Small intestine (tissue), 7 donors: ENCODE measurements at regions not wholly inside any gene's neighbourhood (a gene's known extent, or its start where the extent isn't known, plus 50 kb on each side); places are given as distances from the start of the nearest gene placed in this dataset.

Experiments
- DNase-seq, 2 donors: peaks; one replicate each; pipeline versions ENCODE4 v3.0.0 to v3.0.0-alpha.2; 2013
- FAIRE-seq: peaks from 2 replicates; lab custom pipeline; 2012; peaks lifted over from hg19 to GRCh38; lab: Jason Lieb, UNC
- H3K27ac ChIP-seq, 3 donors: one replicate each; pipeline ENCODE4 v1.5.1; 2013; ENCODE audit warnings: low read length in 2 of 3, mild to moderate bottlenecking in 2 of 3, control low read depth in 1 of 3, inconsistent platforms in 1 of 3, low read depth in 1 of 3, moderate library complexity in 1 of 3
- H3K27me3 ChIP-seq, 3 donors: one replicate each; pipeline ENCODE4 v1.6.1; 2013; ENCODE audit warnings: low read length in 3 of 3, inconsistent platforms in 1 of 3; ENCODE audit not compliant: control insufficient read depth in 3 of 3, insufficient read depth in 3 of 3
- H3K36me3 ChIP-seq, 3 donors: one replicate each; pipeline ENCODE4 v1.6.1; 2013; ENCODE audit warnings: low read length in 3 of 3, inconsistent platforms in 1 of 3, low read depth in 1 of 3, mild to moderate bottlenecking in 1 of 3, moderate library complexity in 1 of 3; ENCODE audit not compliant: control insufficient read depth in 3 of 3, insufficient read depth in 2 of 3
- H3K4me1 ChIP-seq, 3 donors: one replicate each; pipeline ENCODE4 v1.6.1; 2013; ENCODE audit warnings: low read length in 2 of 3, inconsistent platforms in 1 of 3, low read depth in 1 of 3, mild to moderate bottlenecking in 1 of 3, moderate library complexity in 1 of 3; ENCODE audit not compliant: control insufficient read depth in 3 of 3, insufficient read depth in 2 of 3
- H3K4me3 ChIP-seq, 3 donors: one replicate each; pipeline ENCODE4 v1.5.1; 2013; ENCODE audit warnings: low read length in 3 of 3, control low read depth in 1 of 3, inconsistent platforms in 1 of 3, low read depth in 1 of 3, mild to moderate bottlenecking in 1 of 3, moderate library complexity in 1 of 3
- H3K9me3 ChIP-seq, 2 donors: one replicate each; pipeline ENCODE4 v1.6.1; 2013; ENCODE audit warnings: low read depth in 1 of 2, low read length in 1 of 2; ENCODE audit not compliant: control insufficient read depth in 2 of 2, insufficient read depth in 1 of 2
- WGBS, 3 donors: extraction: QIAGEN DNeasy Blood & Tissue Kit; methylation state at CpG; one replicate each; pipeline ENCODE4 v1.1.7; 2013; 5-methylcytosine and 5-hydroxymethylcytosine counted together
- donor health status: healthy with polysubstance abuse.
- donor health status: control.
- donor health status: control.
- donor health status: Bipolar disorder and iron deficiency.
- donor health status: healthy.

DNA sequence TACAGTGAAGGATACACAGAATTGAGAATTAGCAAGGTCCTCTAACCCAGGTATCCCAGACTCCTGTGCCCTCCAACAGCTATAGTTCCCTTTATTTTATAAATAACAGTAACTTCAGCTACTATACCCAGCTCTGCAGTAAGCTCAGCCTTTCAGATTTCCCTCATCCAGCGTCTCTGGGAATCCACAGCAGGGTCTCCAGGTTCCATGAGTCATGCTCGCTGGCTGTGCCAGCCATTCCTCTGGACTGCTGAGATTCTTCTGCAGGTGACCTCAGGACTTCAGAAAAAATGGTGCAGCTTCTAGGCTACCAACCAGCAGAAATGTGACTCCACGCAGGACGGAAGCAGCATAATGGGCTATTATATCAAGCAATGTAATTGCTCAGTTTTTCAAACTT lies 419.3 kb downstream of the ZNF516 start:
- Histone ChIP-seq H3K27ac (no peak overlapping the region), H3K27me3 (no peaks in the 10 kb centered on the region), H3K4me3 (no peak overlapping the region), H3K36me3 (no peaks in the 10 kb centered on the region), H3K4me1 (no peaks in the 10 kb centered on the region), H3K9me3 (peaks cover 2% of the 10 kb centered on the region in 2 donors)
- WGBS, 3 donors = 86 to 89% (median 88%) methylated on average over 4 of the region's 4 CpGs
- DNase-seq (no peak), FAIRE-seq (no peak)

DNA sequence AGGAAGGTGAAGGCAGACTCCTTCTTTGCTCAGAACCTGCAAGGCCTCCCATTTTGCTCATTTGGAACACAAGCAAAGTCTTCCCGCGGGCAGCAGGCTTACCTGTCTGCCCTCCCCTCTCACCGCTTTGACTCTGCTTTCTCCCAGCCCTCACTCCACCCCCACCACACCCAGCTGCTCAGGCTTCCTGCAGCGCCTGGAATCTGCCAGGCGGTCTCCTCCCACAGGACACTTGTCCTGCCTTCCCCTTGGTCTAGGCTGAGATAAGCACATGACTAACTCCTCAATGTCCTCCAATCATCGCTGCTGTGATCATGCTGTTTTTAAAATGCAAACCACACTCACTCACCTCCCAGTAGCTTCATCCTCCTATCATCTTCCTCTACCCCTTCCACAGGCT lies 430.0 kb downstream of the ZNF516 start:
- H3K9me3 ChIP-seq = no peaks in the 10 kb centered on the region
- 20 to 29% (median 25%) methylated on average over 6 of the region's 6 CpGs for WGBS, 3 donors
- FAIRE-seq (no peak), DNase-seq (no peak)
- H3K4me1 ChIP-seq = no peaks in the 10 kb centered on the region
- H3K27me3 ChIP-seq = no peaks in the 10 kb centered on the region
- H3K27ac ChIP-seq = no peak overlapping the region
- H3K4me3 ChIP-seq = no peak overlapping the region
- H3K36me3 ChIP-seq = no peaks in the 10 kb centered on the region

DNA sequence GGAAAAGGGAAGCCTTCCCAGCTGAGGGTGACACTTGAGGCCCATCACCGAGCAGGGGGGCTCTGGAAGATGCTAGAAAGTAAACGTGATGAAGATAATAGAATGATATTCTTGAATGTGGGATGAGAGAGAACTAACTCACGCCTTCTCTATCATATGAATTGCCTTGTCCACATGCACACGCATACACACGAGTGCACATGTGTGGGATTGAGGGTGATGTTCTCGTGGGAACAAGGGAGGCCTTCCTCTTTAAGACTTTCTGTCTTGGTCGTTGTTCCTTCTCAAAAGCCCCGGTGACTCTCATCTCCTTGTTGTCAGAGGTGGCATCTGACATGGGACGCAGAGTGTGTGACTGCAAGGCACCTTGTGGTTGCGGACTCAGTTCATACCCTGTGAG lies 436.9 kb downstream of the ZNF516 start:
- DNase-seq = no peak
- Histone ChIP-seq H3K27me3 (no peaks in the 10 kb centered on the region), H3K4me3 (no peak overlapping the region), H3K36me3 (no peaks in the 10 kb centered on the region), H3K9me3 (no peaks in the 10 kb centered on the region), H3K27ac (no peak overlapping the region), H3K4me1 (no peaks in the 10 kb centered on the region)
- 66 to 76% (median 67%) methylated on average over 10 of the region's 10 CpGs for WGBS, 3 donors
- no peak for FAIRE-seq

DNA sequence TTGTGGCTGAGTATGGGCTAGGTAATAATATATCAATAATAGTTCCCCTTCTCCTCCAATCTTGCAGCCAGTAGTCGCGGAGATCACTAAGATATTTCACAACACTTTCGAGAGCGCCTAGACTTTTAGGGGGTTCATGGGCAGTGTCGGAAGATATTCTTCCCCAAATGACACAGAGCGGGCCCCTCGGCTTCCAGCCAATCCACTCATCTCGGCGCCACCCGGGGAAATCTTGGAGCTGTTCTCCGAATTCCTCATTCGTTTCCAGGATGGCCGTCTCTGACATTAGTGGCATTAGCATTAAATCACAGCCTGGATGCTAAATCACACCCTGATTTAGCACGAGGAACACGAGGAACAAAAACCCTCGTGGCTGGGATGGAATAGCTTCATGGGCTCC lies 437.7 kb downstream of the ZNF516 start:
- FAIRE-seq (no peak), DNase-seq (no peak)
- Histone ChIP-seq H3K9me3 (no peaks in the 10 kb centered on the region), H3K27ac (no peak overlapping the region), H3K4me1 (no peaks in the 10 kb centered on the region), H3K27me3 (no peaks in the 10 kb centered on the region), H3K36me3 (no peaks in the 10 kb centered on the region), H3K4me3 (no peak overlapping the region)
- WGBS, 3 donors = 80 to 84% (median 82%) methylated on average over 16 of the region's 16 CpGs

DNA sequence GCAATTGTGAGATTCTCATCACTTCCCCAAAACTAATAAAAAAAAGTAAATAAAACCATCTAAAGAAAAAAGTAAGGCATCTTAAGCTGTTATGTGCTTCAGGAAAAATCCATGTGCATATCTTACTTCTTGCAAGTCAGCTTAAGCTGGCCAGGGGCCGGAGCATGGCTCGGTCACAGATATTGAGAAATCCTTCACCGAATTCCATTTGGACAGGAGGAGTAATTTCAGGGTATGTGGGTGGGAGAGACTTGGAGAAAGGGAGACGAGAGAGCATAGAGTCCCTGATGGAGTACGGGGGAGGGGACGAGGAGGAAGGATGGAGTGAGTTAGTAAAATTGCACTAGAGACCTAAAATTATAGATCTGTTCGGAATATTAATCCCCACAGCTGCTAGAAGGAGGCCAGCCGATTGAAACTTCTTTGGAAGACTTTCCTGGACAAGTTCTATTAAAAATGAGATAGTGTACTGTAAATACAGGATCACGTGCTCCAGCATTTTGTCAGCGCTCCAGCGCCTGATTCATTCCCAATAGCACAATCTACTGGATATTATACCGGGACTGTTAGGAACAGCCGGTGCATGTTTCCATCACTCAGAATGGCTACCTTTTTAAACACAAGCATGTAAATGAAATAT lies 438.5 kb downstream of the ZNF516 start:
- Histone ChIP-seq H3K9me3 (no peaks in the 10 kb centered on the region), H3K27me3 (no peaks in the 10 kb centered on the region), H3K4me1 (no peaks in the 10 kb centered on the region), H3K36me3 (no peaks in the 10 kb centered on the region), H3K4me3 (no peak overlapping the region), H3K27ac (no peak overlapping the region)
- FAIRE-seq (no peak), DNase-seq (no peak)
- WGBS, 3 donors = 79 to 85% (median 85%) methylated on average over 13 of the region's 13 CpGs

DNA sequence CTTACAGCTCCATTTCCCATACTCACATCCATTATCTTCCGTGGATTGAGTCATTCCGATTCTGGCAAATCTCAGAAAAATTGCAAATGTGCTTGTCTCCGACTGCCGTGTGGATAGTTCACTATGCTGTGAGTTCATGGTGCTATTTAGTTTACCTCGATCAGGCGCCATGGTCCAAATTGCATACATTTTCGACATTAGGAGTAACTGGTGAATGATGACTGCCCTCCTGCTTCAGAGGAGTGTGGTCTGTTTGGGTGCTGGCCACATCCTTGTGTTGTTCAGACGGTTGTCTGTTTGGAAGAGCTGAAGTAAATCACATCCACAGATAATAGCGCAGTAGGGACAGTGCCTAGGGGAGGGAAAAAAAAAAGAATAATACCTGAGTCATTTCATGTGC lies 439.5 kb downstream of the ZNF516 start:
- H3K27ac ChIP-seq = no peak overlapping the region
- no peak overlapping the region for H3K4me3 ChIP-seq
- H3K27me3 ChIP-seq = no peaks in the 10 kb centered on the region
- FAIRE-seq (no peak), DNase-seq (no peak)
- H3K9me3 ChIP-seq = no peaks in the 10 kb centered on the region
- no peaks in the 10 kb centered on the region for H3K4me1 ChIP-seq
- WGBS, 3 donors = 81 to 89% (median 85%) methylated on average over 9 of the region's 9 CpGs
- no peaks in the 10 kb centered on the region for H3K36me3 ChIP-seq

DNA sequence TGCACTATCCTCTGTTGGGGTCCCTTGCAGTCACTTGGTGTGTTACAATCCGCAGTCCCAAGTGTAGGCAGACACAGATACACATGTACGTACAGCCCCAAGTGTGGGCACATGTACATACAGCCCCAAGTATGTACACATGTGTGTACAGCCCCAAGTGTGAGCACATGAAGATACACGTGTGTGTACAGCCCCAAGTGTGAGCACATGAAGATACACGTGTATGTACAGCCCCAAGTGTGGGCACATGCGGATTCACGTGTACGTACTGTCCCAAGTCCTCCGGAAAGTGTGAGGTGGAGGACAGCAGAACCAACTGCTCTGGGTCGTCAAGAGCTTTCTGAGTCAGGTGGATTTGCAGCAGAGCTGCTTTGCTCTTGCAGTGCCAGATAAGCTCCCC lies 440.0 kb downstream of the ZNF516 start:
- H3K4me1 ChIP-seq = no peaks in the 10 kb centered on the region
- 85 to 92% (median 91%) methylated on average over 9 of the region's 9 CpGs for WGBS, 3 donors
- no peaks in the 10 kb centered on the region for H3K27me3 ChIP-seq
- no peak for FAIRE-seq
- H3K4me3 ChIP-seq = no peak overlapping the region
- H3K9me3 ChIP-seq = no peaks in the 10 kb centered on the region
- no peak for DNase-seq
- no peak overlapping the region for H3K27ac ChIP-seq
- no peaks in the 10 kb centered on the region for H3K36me3 ChIP-seq

DNA sequence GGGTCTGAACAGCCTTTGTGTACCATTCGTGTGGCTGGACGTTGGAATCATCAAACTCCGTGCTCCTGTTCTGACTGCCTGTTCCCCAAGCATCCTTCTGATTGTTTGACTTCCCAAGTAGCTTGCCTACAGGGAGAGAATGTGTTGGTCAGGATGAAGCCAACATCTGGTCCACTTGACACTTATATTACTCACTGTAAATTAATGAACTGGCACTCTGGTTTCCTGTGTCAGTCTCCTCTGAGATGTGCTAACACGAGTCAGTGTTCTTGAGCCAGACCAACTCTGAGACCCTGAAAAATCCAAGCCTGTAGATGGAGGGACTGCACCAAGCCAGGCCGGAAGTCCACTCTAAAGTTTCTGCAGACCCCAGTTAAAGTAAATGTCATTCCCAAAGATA lies 440.9 kb downstream of the ZNF516 start:
- FAIRE-seq = no peak
- WGBS, 3 donors = 69 to 75% (median 71%) methylated on average over 5 of the region's 5 CpGs

DNA sequence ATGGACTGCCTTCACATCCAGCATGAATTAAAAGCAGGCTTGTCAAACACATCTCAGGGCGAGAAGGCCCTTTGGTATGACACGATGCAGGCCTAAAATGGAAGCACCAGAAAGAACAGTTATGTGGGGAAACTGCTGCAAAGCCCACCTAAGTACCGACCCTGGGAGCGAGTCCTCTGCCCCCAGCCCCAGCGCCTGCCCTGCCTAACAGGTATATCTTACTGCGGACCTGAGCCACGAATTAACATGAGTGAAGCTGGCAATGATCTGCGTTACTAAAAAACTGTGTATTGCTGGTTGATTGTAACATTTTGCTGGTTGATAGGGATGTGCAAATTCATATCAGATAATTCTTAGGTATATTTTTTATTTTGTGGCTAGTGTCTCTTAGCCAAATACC lies 441.5 kb downstream of the ZNF516 start:
- no peak for FAIRE-seq
- Histone ChIP-seq H3K9me3 (peaks cover 0 to 3% of the 10 kb centered on the region in 2 donors), H3K36me3 (no peaks in the 10 kb centered on the region), H3K4me1 (no peaks in the 10 kb centered on the region), H3K27me3 (no peaks in the 10 kb centered on the region), H3K4me3 (no peak overlapping the region), H3K27ac (no peak overlapping the region)
- 90 to 92% (median 92%) methylated on average over 8 of the region's 8 CpGs for WGBS, 3 donors
- DNase-seq = no peak

More for the DNA sequence above, 440.9 kb downstream of the ZNF516 start:
- DNase-seq = no peak
- no peaks in the 10 kb centered on the region for H3K27me3 ChIP-seq
- H3K27ac ChIP-seq = no peak overlapping the region
- peaks cover 0 to under 1% of the 10 kb centered on the region in 2 donors for H3K9me3 ChIP-seq
- H3K36me3 ChIP-seq = no peaks in the 10 kb centered on the region
- H3K4me1 ChIP-seq = no peaks in the 10 kb centered on the region
- no peak overlapping the region for H3K4me3 ChIP-seq
